ENCODE measurements at regions not wholly inside any gene's neighbourhood (a gene's known extent, or its start where the extent isn't known, plus 50 kb on each side); places are given as distances from the start of the nearest gene placed in this dataset.

DNA sequence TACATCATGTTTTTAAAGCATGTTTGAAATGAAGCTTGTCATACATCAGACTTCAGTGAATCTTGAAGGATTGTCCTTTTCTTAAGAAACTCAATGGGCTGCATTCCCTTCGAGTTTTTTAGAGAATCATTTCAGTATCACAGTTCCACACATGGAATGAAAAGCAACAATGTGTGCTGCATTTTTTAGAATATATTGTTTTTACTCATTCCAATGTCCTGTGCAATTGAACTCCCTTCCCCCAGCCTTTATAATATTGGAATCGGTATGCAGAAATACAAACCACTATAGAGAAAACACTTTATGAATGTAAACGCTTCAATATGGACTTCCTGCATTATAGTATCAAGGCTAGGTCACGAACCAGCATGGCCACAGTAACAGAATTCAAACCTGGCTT is 634.4 kb downstream of the GATA3 start:
- TF ChIP-seq, protein P1, sequence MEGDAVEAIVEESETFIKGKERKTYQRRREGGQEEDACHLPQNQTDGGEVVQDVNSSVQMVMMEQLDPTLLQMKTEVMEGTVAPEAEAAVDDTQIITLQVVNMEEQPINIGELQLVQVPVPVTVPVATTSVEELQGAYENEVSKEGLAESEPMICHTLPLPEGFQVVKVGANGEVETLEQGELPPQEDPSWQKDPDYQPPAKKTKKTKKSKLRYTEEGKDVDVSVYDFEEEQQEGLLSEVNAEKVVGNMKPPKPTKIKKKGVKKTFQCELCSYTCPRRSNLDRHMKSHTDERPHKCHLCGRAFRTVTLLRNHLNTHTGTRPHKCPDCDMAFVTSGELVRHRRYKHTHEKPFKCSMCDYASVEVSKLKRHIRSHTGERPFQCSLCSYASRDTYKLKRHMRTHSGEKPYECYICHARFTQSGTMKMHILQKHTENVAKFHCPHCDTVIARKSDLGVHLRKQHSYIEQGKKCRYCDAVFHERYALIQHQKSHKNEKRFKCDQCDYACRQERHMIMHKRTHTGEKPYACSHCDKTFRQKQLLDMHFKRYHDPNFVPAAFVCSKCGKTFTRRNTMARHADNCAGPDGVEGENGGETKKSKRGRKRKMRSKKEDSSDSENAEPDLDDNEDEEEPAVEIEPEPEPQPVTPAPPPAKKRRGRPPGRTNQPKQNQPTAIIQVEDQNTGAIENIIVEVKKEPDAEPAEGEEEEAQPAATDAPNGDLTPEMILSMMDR (IDR thresholded peaks at IDR 0.05; ENCODE audit: insufficient read depth, low read length, poor library complexity, severe bottlenecking) = no peak
- no peak for TF ChIP-seq EZH2phosphoT487 (conservative IDR thresholded peaks at IDR 0.05; ENCODE audit: low read length)
